Vagina (tissue), 2 donors: ENCODE measurements at regions not wholly inside any gene's neighbourhood (a gene's known extent, or its start where the extent isn't known, plus 50 kb on each side); places are given as distances from the start of the nearest gene placed in this dataset.

Source experiments
- CTCF ChIP-seq, 3 experiments: fragments of 450-650 bp in 2 of 3; fragments of 200-600 bp in 1 of 3; sonication (generic) in 1 of 3; IDR thresholded peaks; one replicate each; pipeline ENCODE4 v1.5.1; 2017 to 2019; ENCODE audit warnings: antibody characterized with exemption in 3 of 3, mild to moderate bottlenecking in 2 of 3, moderate library complexity in 2 of 3
- POLR2A ChIP-seq, 2 donors: fragments of 450-650 bp; IDR thresholded peaks; one replicate each; pipeline ENCODE4 v1.6.1; 2017; ENCODE audit warnings: antibody characterized with exemption in 2 of 2, mild to moderate bottlenecking in 2 of 2, moderate library complexity in 2 of 2
- POLR2AphosphoS5 ChIP-seq, 2 donors: sonication (generic); formaldehyde crosslinking; IDR thresholded peaks; one replicate each; pipeline ENCODE4 v1.9.0; 2017; ENCODE audit warnings: antibody characterized with exemption in 2 of 2, mild to moderate bottlenecking in 2 of 2, low read depth in 1 of 2; ENCODE audit not compliant: insufficient read depth in 1 of 2

- TF ChIP-seq CTCF (IDR thresholded peaks at IDR 0.05) (no peak), POLR2AphosphoS5 (IDR thresholded peaks at IDR 0.05; ENCODE audit: insufficient read depth in 1 of 2, low read depth in 1 of 2) (no peak), POLR2A (IDR thresholded peaks at IDR 0.05) (no peak)
Measured at GRCh38 chr7:156479596-156479995, 161.0 kb upstream of the RNF32 start.
